Small intestine (tissue), 7 donors: ENCODE measurements at regions not wholly inside any gene's neighbourhood (a gene's known extent, or its start where the extent isn't known, plus 50 kb on each side); places are given as distances from the start of the nearest gene placed in this dataset.

Experiments used
- DNase-seq, 2 donors: peaks; one replicate each; pipeline versions ENCODE4 v3.0.0 to v3.0.0-alpha.2; 2013
- FAIRE-seq: peaks from 2 replicates; lab custom pipeline; 2012; peaks lifted over from hg19 to GRCh38; lab: Jason Lieb, UNC
- H3K27ac ChIP-seq, 3 donors: one replicate each; pipeline ENCODE4 v1.5.1; 2013; ENCODE audit warnings: low read length in 2 of 3, mild to moderate bottlenecking in 2 of 3, control low read depth in 1 of 3, inconsistent platforms in 1 of 3, low read depth in 1 of 3, moderate library complexity in 1 of 3
- H3K27me3 ChIP-seq, 3 donors: one replicate each; pipeline ENCODE4 v1.6.1; 2013; ENCODE audit warnings: low read length in 3 of 3, inconsistent platforms in 1 of 3; ENCODE audit not compliant: control insufficient read depth in 3 of 3, insufficient read depth in 3 of 3
- H3K36me3 ChIP-seq, 3 donors: one replicate each; pipeline ENCODE4 v1.6.1; 2013; ENCODE audit warnings: low read length in 3 of 3, inconsistent platforms in 1 of 3, low read depth in 1 of 3, mild to moderate bottlenecking in 1 of 3, moderate library complexity in 1 of 3; ENCODE audit not compliant: control insufficient read depth in 3 of 3, insufficient read depth in 2 of 3
- H3K4me1 ChIP-seq, 3 donors: one replicate each; pipeline ENCODE4 v1.6.1; 2013; ENCODE audit warnings: low read length in 2 of 3, inconsistent platforms in 1 of 3, low read depth in 1 of 3, mild to moderate bottlenecking in 1 of 3, moderate library complexity in 1 of 3; ENCODE audit not compliant: control insufficient read depth in 3 of 3, insufficient read depth in 2 of 3
- H3K4me3 ChIP-seq, 3 donors: one replicate each; pipeline ENCODE4 v1.5.1; 2013; ENCODE audit warnings: low read length in 3 of 3, control low read depth in 1 of 3, inconsistent platforms in 1 of 3, low read depth in 1 of 3, mild to moderate bottlenecking in 1 of 3, moderate library complexity in 1 of 3
- H3K9me3 ChIP-seq, 2 donors: one replicate each; pipeline ENCODE4 v1.6.1; 2013; ENCODE audit warnings: low read depth in 1 of 2, low read length in 1 of 2; ENCODE audit not compliant: control insufficient read depth in 2 of 2, insufficient read depth in 1 of 2
- WGBS, 3 donors: extraction: QIAGEN DNeasy Blood & Tissue Kit; methylation state at CpG; one replicate each; pipeline ENCODE4 v1.1.7; 2013; 5-methylcytosine and 5-hydroxymethylcytosine counted together
- donor health status: healthy with polysubstance abuse.
- donor health status: control.
- donor health status: control.
- donor health status: Bipolar disorder and iron deficiency.
- donor health status: healthy.

GRCh38 chr3:76638006-76638405 lies 401.9 kb upstream of the ROBO2 start:
- no peak for FAIRE-seq
- Histone ChIP-seq H3K27ac (no peak overlapping the region), H3K36me3 (no peaks in the 10 kb centered on the region), H3K4me1 (no peaks in the 10 kb centered on the region), H3K9me3 (no peaks in the 10 kb centered on the region), H3K4me3 (no peak overlapping the region), H3K27me3 (no peaks in the 10 kb centered on the region)
- DNase-seq, result no peak

- DNase-seq (no peak), FAIRE-seq (no peak)
- Histone ChIP-seq H3K4me3 (no peak overlapping the region), H3K27me3 (no peaks in the 10 kb centered on the region), H3K4me1 (no peaks in the 10 kb centered on the region), H3K36me3 (no peaks in the 10 kb centered on the region), H3K27ac (no peak overlapping the region), H3K9me3 (no peaks in the 10 kb centered on the region)
Measured at GRCh38 chr3:76643623-76644304, 396.1 kb upstream of the ROBO2 start.

GRCh38 chr3:76644305-76644675 lies 395.6 kb upstream of the ROBO2 start:
- H3K4me1 ChIP-seq, result no peaks in the 10 kb centered on the region
- FAIRE-seq (no peak), DNase-seq (no peak)
- H3K4me3 ChIP-seq, result no peak overlapping the region
- H3K27me3 ChIP-seq, result no peaks in the 10 kb centered on the region
- H3K9me3 ChIP-seq, result no peaks in the 10 kb centered on the region
- WGBS, 3 donors, result 45 to 67% (median 49%) methylated on average over 4 of the region's 4 CpGs
- no peaks in the 10 kb centered on the region for H3K36me3 ChIP-seq
- H3K27ac ChIP-seq, result no peak overlapping the region

- Histone ChIP-seq H3K27me3 (no peaks in the 10 kb centered on the region), H3K4me1 (no peaks in the 10 kb centered on the region), H3K36me3 (no peaks in the 10 kb centered on the region), H3K27ac (no peak overlapping the region), H3K4me3 (no peak overlapping the region), H3K9me3 (no peaks in the 10 kb centered on the region)
- FAIRE-seq (no peak), DNase-seq (no peak)
- WGBS, 3 donors, result 78 to 95% (median 91%) methylated on average over 2 of the region's 2 CpGs
Measured at GRCh38 chr3:76645724-76646123, 394.2 kb upstream of the ROBO2 start.

GRCh38 chr3:76646921-76647562 lies 392.9 kb upstream of the ROBO2 start:
- DNase-seq (no peak), FAIRE-seq (no peak)
- WGBS, 3 donors, result 69 to 81% (median 77%) methylated on average over 13 of the region's 13 CpGs
- Histone ChIP-seq H3K27me3 (no peaks in the 10 kb centered on the region), H3K36me3 (no peaks in the 10 kb centered on the region), H3K27ac (no peak overlapping the region), H3K4me1 (no peaks in the 10 kb centered on the region), H3K4me3 (no peak overlapping the region), H3K9me3 (no peaks in the 10 kb centered on the region)

GRCh38 chr3:76651784-76652183 lies 388.1 kb upstream of the ROBO2 start:
- no peak for FAIRE-seq
- 80 to 94% (median 84%) methylated on average over 1 of the region's 1 CpG for WGBS, 3 donors
- no peaks in the 10 kb centered on the region for H3K36me3 ChIP-seq

GRCh38 chr3:76652524-76652923 lies 387.4 kb upstream of the ROBO2 start:
- no peaks in the 10 kb centered on the region for H3K27me3 ChIP-seq
- no peaks in the 10 kb centered on the region for H3K9me3 ChIP-seq
- no peak overlapping the region for H3K27ac ChIP-seq
- FAIRE-seq (no peak), DNase-seq (no peak)
- H3K4me3 ChIP-seq, result no peak overlapping the region
- no peaks in the 10 kb centered on the region for H3K36me3 ChIP-seq
- WGBS, 3 donors, result 78 to 80% (median 79%) methylated on average over 1 of the region's 1 CpG
- H3K4me1 ChIP-seq, result no peaks in the 10 kb centered on the region

More at GRCh38 chr3:76651784-76652183, 388.1 kb upstream of the ROBO2 start:
- Histone ChIP-seq H3K27me3 (no peaks in the 10 kb centered on the region), H3K4me1 (no peaks in the 10 kb centered on the region), H3K4me3 (no peak overlapping the region), H3K9me3 (no peaks in the 10 kb centered on the region), H3K27ac (no peak overlapping the region)
- DNase-seq, result no peak

GRCh38 chr3:76653640-76654251 lies 386.2 kb upstream of the ROBO2 start:
- no peak for FAIRE-seq

More at GRCh38 chr3:76653640-76654251, 386.2 kb upstream of the ROBO2 start:
- DNase-seq, result no peak
- Histone ChIP-seq H3K4me3 (no peak overlapping the region), H3K9me3 (no peaks in the 10 kb centered on the region), H3K4me1 (no peaks in the 10 kb centered on the region), H3K27me3 (no peaks in the 10 kb centered on the region), H3K36me3 (no peaks in the 10 kb centered on the region), H3K27ac (no peak overlapping the region)
- WGBS, 3 donors, result 82 to 89% (median 86%) methylated on average over 6 of the region's 6 CpGs
